Pons (tissue), 1 donor: ENCODE measurements at regions not wholly inside any gene's neighbourhood (a gene's known extent, or its start where the extent isn't known, plus 50 kb on each side); places are given as distances from the start of the nearest gene placed in this dataset.

Experiments used
- DNase-seq: peaks from one replicate; pipeline ENCODE4 v3.0.0-alpha.2; 2016; ENCODE audit warnings: low spot score

DNA sequence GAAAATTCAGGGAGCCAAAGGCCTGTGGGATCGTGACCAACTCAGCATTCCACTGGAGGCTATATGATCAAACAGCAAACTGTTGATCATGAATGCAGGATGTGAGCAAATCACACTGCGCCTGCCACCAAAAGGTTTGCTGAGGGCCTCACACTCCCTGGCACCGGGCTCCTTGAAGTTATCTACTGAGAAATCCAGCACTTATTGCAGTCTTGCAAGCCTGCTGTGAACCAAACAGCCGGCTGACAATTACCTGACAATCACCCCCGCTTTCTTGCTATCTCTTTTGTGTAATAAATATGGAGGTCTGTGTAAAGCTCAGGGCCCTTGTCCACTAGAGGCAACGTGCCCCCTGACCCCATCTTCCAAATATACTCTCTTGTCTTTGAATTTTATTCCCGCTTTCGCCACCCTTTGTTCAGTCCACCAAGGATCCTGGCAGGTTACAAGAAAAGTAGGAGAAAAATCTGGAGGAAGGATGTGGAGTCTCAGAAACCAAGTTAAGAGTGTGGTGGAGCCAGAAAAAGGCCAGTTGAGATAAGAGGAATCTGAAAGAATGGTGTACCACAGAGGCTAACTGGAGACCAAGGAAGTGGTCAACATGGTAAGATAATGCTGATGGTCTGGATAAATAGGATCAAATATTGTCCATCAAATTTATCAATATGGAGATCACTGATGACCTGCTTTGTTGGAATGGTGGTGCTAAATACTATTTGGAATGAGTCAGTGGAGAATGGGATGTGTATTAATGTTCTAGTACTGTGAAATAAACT lies 229.2 kb downstream of the ALX1 start:
- no peak for DNase-seq

DNA sequence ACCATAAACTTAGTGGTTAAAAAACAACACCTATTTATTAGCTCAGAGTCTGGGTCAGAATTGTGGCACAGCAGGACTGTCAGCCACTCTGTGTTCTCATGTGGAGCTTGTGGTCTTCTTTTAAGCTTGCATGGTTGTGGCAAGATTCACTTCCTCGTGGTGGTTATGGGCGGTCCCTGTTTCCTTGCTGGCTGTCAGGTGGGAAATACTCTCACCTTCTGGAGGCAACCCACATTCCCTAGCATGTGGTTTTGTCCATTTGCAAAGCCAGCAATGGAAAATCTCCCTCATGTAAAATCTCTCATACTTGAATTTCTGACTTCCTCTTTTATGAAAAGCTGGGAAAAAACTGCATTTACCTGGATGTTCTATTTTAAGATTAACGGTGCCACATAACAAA lies 229.8 kb downstream of the ALX1 start:
- no peak for DNase-seq

DNA sequence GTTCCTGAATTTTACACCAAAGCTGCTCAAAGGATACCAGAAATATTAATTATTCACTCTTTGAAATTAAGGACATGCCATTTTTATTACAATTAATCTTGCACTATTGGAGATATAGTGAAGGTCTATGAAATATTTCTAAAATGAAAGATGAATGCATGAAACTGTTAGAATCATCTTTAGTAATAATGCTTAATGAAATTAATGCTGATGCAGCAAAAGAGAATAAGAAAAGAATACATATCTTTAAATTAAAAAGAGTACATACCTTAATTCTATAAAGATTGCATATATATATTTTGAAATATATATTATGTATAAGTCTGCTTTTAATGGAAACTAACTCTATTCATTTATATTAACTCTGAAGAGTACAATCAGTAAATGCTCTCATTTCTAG lies 236.0 kb downstream of the ALX1 start:
- no peak for DNase-seq

DNA sequence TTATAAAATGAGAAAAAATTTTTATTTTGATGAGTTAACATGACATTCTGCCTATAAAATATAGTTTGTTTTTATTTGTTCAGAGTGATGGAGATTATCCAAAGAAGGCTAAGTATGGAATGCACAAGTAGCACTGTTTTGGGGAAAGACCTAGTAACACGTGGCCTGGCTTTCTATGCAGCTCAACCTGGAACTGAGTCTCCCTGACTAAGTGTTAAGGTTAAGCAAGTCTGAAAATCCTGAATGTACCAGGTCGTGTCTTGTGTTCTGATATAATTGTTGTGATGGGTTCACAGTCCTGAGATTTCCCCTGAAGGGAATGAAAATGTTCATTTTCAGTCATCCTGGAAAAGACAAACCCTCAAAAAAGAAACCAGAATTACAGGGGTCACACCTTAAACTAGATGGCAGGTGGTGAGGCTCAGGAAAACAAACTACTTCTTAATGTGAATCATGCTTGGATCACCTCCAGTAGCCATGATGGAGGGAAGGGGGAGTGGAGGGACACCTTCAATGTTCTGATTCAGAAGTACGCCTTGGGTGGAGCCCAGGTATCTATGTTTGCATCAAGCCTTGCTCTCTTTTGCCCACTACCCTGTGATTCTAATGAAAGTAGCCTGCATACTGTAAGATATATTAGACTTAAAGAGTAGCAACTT lies 236.8 kb downstream of the ALX1 start:
- no peak for DNase-seq

DNA sequence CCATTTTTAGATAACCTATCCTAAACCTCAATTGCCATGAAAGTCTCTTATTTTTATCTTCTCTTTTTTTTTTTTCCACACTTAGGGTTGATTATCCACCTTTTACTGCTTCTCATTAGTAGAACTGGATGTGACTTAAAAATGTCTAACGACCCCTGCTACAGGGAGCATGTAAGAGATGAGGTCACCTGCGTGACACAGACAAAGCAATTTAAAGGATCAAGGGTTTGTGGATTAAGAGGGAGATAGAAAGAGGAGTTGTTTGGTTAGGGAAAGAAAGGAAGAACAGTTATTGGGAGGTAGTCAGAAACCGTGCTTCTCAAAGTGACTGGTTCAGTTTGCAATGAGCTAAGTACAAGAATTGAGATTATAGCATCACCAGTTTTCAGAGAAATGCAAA lies 239.1 kb downstream of the ALX1 start:
- no peak for DNase-seq

DNA sequence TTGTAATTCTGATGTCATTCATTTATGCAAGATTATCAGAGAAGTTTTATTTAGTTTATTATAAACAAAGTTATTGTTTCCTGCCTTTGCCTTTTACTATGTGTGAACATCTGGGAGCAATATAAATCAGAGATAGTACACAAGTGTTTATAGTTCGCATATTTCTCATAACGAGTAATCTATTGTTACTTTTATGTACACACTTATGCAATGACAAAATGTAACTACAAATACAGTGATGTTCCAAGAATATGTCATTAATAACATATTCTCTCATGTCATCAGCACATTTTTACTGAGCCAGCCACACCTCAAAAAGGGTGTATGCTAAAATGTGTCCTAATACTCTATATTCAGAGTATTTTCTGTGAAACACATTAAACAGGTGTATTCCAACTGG lies 243.2 kb downstream of the ALX1 start:
- no peak for DNase-seq

DNA sequence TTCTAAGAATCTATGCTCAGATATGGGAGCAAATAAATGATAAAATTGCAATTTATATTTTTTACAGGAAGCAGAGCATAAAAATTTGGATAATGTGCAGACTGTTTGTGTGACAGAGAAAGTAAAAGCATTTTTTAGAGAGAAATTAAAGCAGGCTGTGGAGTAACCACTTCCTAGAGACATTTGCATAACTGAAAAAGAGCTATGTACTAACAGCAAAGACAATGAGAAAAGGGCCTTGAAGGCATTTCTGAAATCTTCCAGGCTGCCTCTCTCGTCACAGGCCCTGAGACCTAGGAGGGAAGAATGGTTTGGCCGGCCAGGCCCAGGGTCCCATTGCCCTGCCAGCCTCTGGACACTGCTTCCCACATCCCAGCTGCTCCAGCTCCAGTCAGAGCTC lies 247.2 kb downstream of the ALX1 start:
- no peak for DNase-seq

DNA sequence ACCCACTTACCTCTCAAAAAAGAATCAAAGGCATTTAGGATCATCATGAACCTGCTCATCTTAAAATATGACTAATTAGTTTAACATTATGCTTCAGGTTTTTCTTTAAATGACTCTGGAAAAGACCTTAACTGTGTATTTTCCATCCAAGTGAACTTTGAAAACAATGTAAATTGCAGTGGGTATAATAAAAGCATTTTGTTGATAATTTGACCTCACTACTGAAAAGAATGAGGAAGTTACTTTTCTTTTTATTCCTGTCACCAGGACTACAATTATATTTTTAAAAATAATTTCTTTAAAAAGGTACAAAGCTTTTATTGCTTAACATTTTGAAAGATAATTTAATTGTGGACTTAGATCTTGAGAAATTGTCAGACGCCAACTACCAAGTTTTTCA lies 249.9 kb downstream of the ALX1 start:
- no peak for DNase-seq

DNA sequence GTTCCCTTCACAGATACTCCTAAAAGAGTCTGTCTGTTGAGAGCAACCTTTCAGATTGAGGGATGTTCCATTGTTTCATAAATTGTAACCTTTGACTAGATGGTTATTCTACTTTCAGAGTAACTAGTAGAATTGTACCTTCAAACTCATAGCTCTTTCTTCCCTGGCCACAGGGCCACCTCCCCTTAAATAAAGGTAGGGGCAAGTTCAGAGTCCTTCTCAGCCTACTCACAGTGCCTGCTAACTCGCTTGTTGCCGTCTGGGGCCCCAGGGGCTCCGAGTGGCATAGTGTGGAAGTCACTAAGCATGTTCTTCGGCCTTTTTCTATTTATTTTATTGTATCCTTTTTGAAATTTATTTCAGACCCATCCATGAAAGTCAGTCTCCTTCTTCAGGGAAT lies 250.4 kb downstream of the ALX1 start:
- DNase-seq, result no peak

DNA sequence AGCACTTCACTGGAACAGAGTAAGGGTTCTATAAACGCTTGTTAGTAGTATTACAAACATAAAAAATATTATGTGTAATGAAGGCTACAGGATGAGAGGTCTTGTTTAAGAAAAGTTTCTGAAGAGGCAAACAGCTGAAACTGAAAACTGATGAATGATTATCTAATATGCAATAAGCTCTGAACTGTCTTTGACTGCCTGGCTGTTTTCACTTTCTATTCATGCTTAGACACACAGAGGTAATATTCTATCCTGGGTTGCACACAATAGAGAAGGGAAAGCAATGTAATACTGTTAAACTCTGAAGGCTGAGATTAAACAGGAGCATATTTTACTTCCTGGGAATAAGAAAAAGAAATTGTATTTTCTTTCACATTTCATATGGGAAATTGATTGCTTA lies 251.3 kb downstream of the ALX1 start:
- DNase-seq, result no peak

DNA sequence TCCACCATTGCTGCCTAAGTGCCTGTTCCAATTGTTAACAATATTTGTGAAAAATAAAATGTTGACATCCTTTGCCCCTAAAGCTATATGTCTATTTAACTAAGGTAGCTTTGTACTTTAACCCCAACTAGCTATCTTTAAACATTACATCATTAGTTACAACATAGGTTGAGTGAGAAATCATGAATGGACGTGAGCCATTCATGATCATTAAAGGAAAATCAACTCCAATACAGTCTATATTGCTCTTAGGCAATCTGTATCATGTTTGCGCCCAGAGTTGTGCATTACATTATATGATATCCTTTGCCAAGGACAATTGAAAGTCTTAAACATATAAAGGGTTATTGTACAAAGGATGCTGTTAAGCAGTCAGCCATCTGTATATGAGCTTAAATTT lies 269.6 kb downstream of the ALX1 start:
- no peak for DNase-seq

DNA sequence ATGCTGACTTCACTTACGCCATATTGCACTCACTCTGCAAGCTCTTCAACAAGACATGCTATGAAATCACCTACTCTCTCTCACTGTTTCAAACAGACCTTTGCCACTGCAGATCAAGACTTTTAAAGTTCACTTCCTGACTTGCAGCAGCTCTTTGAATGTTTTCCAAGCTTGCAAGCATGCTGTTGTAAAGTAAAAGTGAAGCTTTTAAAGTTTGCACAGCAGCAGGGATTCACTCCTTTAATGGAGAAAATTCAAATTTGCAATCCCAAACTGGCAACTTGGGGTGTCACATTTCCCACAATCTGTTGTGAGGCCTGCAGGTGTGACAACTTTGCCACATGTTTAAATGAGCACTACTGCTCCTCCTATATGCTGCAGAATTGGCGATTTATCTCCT lies 270.9 kb downstream of the ALX1 start:
- DNase-seq, result no peak

DNA sequence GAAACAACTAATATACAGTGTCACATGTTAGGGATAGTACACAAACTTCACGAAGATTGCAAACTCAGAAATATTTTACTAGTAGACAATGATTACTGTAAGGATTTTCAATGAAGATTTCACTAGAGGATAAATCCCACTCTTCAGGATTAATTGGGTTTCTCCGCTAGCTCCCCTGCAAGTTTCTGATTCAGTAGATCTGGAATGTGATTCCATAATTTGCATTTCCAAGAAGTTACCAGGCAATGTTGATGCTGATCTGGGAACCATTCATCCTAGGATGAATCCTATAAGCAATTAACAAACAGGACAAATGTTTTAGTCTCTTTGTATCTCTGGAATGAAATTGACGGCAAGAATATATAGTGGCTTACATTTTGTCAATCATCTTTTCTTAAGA lies 272.4 kb downstream of the ALX1 start:
- no peak for DNase-seq

DNA sequence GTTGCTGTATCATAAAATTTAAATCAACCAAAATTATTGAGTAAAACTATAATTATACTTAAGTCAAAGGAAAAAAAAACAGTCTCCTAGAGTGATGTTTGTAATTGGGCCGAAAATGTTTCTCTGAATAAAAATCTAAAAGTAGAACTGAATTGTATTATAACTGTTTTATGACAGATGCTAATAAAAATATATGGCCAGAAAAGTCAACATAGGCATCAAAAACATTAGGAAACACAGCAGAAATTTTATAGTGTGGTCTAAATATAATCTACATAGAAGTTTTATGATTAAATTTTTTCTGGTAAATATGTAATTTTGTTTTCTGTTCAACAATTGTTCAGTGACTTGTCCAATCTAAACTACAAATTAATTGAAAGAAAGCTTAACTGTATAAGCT lies 277.8 kb downstream of the ALX1 start:
- no peak for DNase-seq

DNA sequence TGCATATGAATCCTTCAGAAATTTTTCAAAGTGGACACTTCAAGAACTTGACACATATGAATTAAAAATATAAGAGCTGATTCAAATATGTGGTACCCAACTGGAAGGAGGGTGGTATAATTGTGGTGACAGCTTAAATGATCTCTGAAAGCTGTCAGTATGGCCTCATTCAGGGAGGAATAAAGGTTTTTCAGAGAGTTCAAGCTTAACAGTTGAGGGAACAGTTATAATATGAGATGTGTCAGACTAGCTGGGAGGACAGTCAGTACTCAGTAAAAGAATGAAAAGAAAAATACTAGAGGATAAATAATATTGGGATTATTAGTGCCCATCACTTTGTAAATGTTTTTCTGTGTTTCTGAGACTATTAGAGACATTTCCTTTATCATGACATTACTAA lies 277.5 kb downstream of the RASSF9 start:
- DNase-seq, result no peak

DNA sequence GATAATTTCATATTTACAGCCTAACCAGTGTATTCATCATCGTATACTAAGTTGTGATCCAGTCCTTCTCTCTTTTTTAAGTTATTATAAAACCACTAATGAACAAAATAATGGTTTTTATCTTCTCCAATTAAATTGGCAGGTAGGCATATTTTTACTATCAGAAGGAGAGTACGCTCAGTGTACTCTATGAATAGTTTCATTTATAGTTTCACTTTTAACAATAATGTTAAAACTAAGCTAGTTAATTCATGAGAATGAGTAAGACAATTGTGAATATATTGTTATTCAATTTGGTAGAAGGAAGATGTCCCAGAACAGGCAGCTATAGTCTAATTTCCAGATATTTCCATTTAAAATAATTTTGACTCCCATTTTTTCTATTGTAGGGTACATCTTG lies 277.1 kb downstream of the RASSF9 start:
- no peak for DNase-seq

DNA sequence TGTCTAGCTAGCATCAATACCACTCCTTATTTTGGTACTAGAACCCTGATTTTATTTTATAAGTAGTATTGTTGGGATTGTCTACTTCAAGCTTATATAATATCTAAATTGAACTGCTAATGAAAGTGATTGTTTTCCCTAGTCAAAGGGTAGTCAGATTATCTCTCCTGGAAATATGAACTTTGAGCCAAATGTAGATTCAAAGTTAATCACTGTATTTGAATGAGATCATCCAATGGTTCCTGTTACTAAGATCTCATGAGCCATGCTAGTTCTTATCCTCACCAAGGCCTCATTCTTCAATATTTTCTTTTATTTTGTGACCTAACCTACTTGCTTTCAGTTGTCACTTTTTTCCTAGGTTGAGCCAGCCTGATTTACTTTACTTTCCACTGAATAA lies 276.7 kb downstream of the RASSF9 start:
- no peak for DNase-seq

DNA sequence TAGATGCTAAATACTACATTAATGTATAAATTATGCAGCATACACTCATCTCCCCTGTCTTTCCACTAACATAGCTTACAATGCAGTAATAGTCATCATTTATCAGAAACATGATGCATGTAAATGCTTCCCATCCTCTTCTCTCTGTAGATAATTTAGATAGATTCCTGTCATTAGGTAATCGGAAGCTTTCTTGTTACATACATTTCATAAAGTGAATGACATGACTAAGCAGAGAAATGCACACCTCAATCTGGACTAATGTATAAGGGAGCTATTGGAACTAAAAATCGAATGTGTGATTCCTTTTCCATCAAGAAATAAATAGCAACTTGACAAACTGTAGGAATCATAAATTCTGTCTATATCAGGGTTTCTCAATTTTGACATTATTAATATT lies 273.4 kb downstream of the RASSF9 start:
- DNase-seq, result no peak

DNA sequence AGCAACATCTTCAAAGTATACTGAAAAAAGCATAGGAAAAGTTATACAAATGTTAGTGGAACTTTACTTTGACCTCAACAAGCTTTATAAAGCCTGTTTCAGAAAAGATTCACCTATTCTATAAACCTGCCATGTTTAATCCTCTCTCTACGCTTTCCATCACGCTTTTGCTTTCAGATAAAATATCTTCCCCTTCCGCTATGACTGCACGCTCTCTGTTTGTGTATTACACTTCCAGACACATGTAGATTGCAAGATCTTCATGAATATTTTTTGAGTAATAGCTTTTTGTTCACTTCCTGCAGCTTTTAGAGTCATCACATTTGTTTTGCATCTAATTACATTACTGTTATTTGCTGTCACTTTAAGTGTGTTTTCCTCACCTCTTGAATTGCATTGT lies 271.4 kb downstream of the RASSF9 start:
- DNase-seq, result no peak

DNA sequence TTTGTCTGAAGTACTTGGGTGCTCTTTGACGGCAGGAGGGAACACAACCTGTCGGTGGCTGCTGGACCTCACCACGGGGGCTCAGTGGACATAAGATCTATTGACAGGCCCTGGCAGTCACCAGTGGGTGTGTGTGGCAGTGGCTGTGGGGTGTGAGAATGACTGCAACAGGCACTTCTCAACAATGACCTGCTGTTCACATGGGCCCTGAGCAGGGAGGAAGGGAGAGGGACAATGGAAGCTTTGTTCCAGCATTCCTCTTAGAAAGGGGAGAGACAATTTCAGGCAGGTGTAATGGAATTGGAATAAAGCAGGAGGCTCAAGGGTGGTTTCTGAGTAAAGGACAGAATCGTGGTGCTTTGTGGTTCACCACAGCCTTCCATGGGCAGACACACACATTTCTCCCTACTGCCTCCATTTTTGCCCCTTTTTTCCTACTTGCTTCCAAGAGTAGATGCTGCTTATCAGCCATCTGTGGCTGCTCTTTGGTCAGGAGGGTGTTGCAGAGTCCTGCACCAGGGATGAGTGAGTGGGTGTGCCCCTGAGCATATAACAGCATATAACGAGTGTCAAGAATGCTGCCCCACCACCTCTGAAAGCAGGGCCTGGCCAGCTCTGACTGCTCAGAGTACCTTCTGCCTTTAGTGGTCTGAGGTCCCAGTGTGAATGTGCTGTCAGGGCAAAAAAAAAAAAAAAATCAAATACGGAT lies 267.7 kb downstream of the RASSF9 start:
- DNase-seq, result peak; percentile 32

DNA sequence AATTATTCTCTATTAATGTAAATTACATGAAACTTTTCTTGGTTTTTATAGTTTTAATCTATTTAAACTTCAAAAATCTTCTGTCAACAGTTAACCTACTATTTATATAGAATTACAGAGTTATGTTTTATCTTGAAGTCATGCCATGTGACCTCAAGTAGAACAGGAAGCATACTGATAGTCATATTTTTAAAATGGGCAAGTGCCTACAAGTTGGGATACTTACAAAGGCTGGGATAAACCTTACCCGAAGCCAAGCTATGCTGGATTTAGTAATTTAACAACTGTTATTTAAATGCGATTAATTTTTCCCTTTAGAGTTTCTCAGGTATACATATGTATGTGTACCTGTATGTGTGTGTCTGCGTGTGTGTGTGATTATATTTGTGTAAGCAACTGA lies 266.9 kb downstream of the RASSF9 start:
- DNase-seq, result no peak

DNA sequence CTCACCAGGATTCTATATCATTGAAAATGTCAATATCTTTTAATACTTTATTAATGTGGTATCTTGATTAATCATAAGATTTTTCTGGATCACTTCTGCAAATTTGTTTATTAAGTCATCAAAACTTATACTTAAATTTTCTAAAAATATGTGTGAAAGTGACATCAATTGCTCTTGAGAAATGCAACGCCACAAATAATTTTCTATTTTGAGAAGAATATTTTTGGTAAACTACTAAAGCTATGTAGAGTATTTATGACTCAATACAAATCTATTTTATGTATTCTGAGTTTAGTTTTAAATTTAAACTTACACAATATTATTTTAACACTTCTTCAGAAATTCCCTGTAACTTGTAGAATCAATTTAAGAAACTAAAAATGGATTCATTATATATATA lies 263.3 kb downstream of the RASSF9 start:
- DNase-seq, result no peak

DNA sequence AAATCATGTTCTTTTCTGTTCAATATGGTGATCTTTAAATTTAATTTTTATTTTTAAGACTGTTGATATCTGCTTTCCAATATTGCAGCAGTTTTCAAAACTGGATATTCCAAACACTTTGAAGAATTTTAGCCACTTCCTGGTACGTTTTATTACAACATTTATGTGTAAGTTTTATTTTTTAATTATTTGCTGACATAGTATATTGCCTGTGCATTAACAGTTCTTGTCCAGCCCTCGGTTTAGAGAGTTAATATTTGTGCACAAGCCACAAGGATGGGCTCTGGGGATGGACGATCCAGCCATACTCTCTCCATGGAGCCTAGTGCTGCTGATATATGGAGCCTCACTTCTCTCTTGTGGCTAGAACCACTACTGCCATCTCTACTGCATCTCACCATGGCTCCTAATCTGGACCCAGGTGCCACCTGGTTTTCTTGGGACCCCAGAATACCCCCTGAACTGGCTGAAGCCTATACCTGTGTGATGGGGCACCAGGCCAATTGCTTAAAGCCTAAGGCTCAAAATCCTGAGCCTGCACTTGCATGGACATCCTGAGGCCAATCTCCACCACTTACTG lies 262.5 kb downstream of the RASSF9 start:
- no peak for DNase-seq
